SK-N-SH treated with all-trans-retinoic acid at 6 μM for 48 hours (cell line): ENCODE measurements at regions not wholly inside any gene's neighbourhood (a gene's known extent, or its start where the extent isn't known, plus 50 kb on each side); places are given as distances from the start of the nearest gene placed in this dataset.

Experiments
- ATAC-seq: fragments of 200-7000 bp; cut with Tn5 transposase; 3 replicates; pipeline ENCODE4 v1.9.1; 2020; ENCODE audit warnings: mild to moderate bottlenecking, moderate library complexity
- ARNTL ChIP-seq: fragments of 450-650 bp; formaldehyde crosslinking; IDR thresholded peaks from 2 replicates; pipeline ENCODE4 v1.5.0; 2020; ENCODE audit warnings: low read depth, mild to moderate bottlenecking, moderate library complexity, borderline replicate concordance
- BACH2 ChIP-seq: fragments of 250-450 bp; sonication (Bioruptor Pico); IDR thresholded peaks from 2 replicates; pipeline ENCODE4 v1.9.0; 2021; ENCODE audit warnings: mild to moderate bottlenecking, borderline replicate concordance
- CREB5 ChIP-seq: fragments of 250-450 bp; sonication (Bioruptor Pico); IDR thresholded peaks from 2 replicates; pipeline ENCODE4 v1.5.1; 2020; ENCODE audit warnings: low read depth, mild to moderate bottlenecking, moderate library complexity
- ESRRG ChIP-seq: fragments of 250-450 bp; sonication (Bioruptor Pico); IDR thresholded peaks from 2 replicates; pipeline ENCODE4 v1.6.1; 2021; ENCODE audit warnings: mild to moderate bottlenecking
- GLIS3 ChIP-seq: fragments of 250-450 bp; sonication (Bioruptor Pico); IDR thresholded peaks from 2 replicates; pipeline ENCODE4 v1.5.0; 2020; ENCODE audit warnings: mild to moderate bottlenecking, moderate library complexity
- OSR1 ChIP-seq: fragments of 250-450 bp; sonication (Bioruptor Pico); IDR thresholded peaks from 2 replicates; pipeline ENCODE4 v1.8.0; 2022; ENCODE audit warnings: moderate library complexity, mild to moderate bottlenecking, inconsistent platforms
- PATZ1 ChIP-seq: fragments of 250-450 bp; sonication (Bioruptor Pico); IDR thresholded peaks from 2 replicates; pipeline ENCODE4 v1.8.0; 2020; ENCODE audit warnings: mild to moderate bottlenecking, moderate library complexity, borderline replicate concordance
- POU6F1 ChIP-seq: fragments of 250-450 bp; sonication (Bioruptor Pico); IDR thresholded peaks from 2 replicates; pipeline ENCODE4 v1.8.0; 2021; ENCODE audit warnings: low read depth, mild to moderate bottlenecking, moderate library complexity, borderline replicate concordance
- RARB ChIP-seq: fragments of 250-450 bp; sonication (Bioruptor Pico); IDR thresholded peaks from 2 replicates; pipeline ENCODE4 v1.8.0; 2021; ENCODE audit warnings: mild to moderate bottlenecking, moderate library complexity
- SNAI2 ChIP-seq: fragments of 250-450 bp; sonication (Bioruptor Pico); IDR thresholded peaks from 2 replicates; pipeline ENCODE4 v1.5.0; 2020; ENCODE audit warnings: mild to moderate bottlenecking, moderate library complexity
- TCF4 ChIP-seq: fragments of 250-450 bp; sonication (Bioruptor Pico); IDR thresholded peaks from 2 replicates; pipeline ENCODE4 v1.8.0; 2021; ENCODE audit warnings: mild to moderate bottlenecking, moderate library complexity, borderline replicate concordance
- TOX ChIP-seq: fragments of 250-450 bp; sonication (Bioruptor Pico); IDR thresholded peaks from 2 replicates; pipeline ENCODE4 v1.8.0; 2021; ENCODE audit warnings: mild to moderate bottlenecking, moderate library complexity, borderline replicate concordance
- TSHZ2 ChIP-seq: fragments of 250-450 bp; sonication (Bioruptor Pico); IDR thresholded peaks from 2 replicates; pipeline ENCODE4 v1.5.0; 2020; ENCODE audit warnings: mild to moderate bottlenecking, moderate library complexity
- ZC3H10 ChIP-seq: fragments of 250-450 bp; sonication (Bioruptor Pico); IDR thresholded peaks from 2 replicates; pipeline ENCODE4 v1.5.1; 2021; ENCODE audit warnings: mild to moderate bottlenecking, moderate library complexity
- ZFP3 ChIP-seq: fragments of 250-450 bp; sonication (Bioruptor Pico); IDR thresholded peaks from 2 replicates; pipeline ENCODE4 v1.5.0; 2020; ENCODE audit warnings: mild to moderate bottlenecking, moderate library complexity
- ZFP30 ChIP-seq: fragments of 450-650 bp; formaldehyde crosslinking; IDR thresholded peaks from 2 replicates; pipeline ENCODE4 v1.5.0; 2022; ENCODE audit warnings: mild to moderate bottlenecking, moderate library complexity
- ZNF565 ChIP-seq: fragments of 450-650 bp; formaldehyde crosslinking; conservative IDR thresholded peaks from 2 replicates; pipeline ENCODE4 v1.5.0; 2020; ENCODE audit warnings: low read depth, mild to moderate bottlenecking, moderate library complexity
- ZNF70 ChIP-seq: fragments of 450-650 bp; formaldehyde crosslinking; IDR thresholded peaks from 2 replicates; pipeline ENCODE4 v1.5.0; 2020; ENCODE audit warnings: mild to moderate bottlenecking, moderate library complexity
- ZNF8 ChIP-seq: fragments of 450-650 bp; formaldehyde crosslinking; IDR thresholded peaks from 2 replicates; pipeline ENCODE4 v1.5.0; 2020; ENCODE audit warnings: mild to moderate bottlenecking, moderate library complexity

DNA sequence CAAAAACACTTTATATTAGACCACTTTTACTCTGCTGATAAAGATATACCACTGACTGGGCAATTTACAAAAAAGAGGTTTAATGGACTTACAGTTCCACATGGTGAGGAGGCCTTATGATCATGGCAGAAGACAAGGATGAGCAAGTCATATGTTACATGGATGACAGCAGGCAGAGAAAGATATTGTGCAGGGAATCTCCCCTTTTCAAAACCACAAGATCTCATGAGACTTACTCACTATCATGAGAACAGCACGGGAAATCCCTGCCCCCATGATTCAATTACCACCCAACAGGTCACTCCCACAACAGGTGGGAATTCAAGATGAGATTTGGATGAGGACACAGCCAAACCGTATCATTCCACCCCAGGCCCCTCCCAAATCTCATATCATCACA lies 1383.8 kb upstream of the MAP3K7 start:
- TF ChIP-seq ZFP3 (no peak), ZNF70 (CRISPR knock-in tag) (no peak), BACH2 (no peak), GLIS3 (CRISPR knock-in tag) (no peak), SNAI2 (CRISPR knock-in tag) (no peak), ZNF8 (CRISPR knock-in tag) (no peak), TCF4 (CRISPR knock-in tag) (no peak), TOX (CRISPR knock-in tag) (no peak), RARB (CRISPR knock-in tag) (no peak), CREB5 (CRISPR knock-in tag) (no peak), ARNTL (no peak), PATZ1 (CRISPR knock-in tag) (no peak), ZNF565 (CRISPR knock-in tag) (no peak), ZC3H10 (no peak), TSHZ2 (CRISPR knock-in tag) (no peak), POU6F1 (CRISPR knock-in tag) (no peak)
- ATAC-seq = no peak

DNA sequence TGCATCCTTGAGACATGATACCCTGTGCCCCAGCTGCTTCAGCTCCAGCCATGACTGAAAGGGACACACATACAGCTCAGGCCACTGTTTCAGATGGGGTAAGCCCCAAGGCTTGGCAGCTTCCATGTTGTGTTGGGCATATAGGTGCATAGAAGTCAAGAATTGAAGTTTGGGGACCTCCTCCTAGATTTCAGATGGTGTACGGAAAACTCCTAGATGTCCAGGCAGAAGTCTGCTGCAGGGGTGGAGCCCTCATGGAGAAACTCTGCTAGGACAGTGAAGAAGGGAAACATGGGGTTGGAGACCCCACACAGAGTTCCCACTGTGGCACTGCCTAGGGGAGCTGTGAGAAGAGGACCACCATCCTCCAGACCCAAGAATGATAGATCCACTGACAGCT lies 1379.0 kb upstream of the MAP3K7 start:
- no peak for ATAC-seq
- TF ChIP-seq ARNTL (no peak), RARB (CRISPR knock-in tag) (no peak), CREB5 (CRISPR knock-in tag) (no peak), ESRRG (no peak), ZFP30 (no peak), ZFP3 (no peak), TSHZ2 (CRISPR knock-in tag) (no peak), OSR1 (no peak), ZC3H10 (no peak), TCF4 (CRISPR knock-in tag) (no peak), BACH2 (no peak)
- TF ChIP-seq, all 23 proteins: peak for 0

- no peak for ATAC-seq
- TF ChIP-seq SNAI2 (CRISPR knock-in tag) (no peak), TCF4 (CRISPR knock-in tag) (no peak), ZNF8 (CRISPR knock-in tag) (no peak), TOX (CRISPR knock-in tag) (no peak), ARNTL (no peak), TSHZ2 (CRISPR knock-in tag) (no peak), ZC3H10 (no peak), CREB5 (CRISPR knock-in tag) (no peak)
These were observed 1374.8 kb upstream of the MAP3K7 start for GRCh38 chr6:91961671-91962070.
